GM23338 (cell line): ENCODE measurements at regions not wholly inside any gene's neighbourhood (a gene's known extent, or its start where the extent isn't known, plus 50 kb on each side); places are given as distances from the start of the nearest gene placed in this dataset.

Experiments used
- ATAC-seq: fragments of 200-7000 bp; cut with Tn5 transposase; 3 replicates; pipeline ENCODE4 v1.9.1; 2020
- DNase-seq: peaks from one replicate; pipeline ENCODE4 v3.0.0-alpha.2; 2015; ENCODE audit warnings: low spot score
- H2AFZ ChIP-seq: fragments of 200-600 bp; sonication (generic); 2 replicates; pipeline ENCODE4 v1.8.0; 2016; ENCODE audit warnings: antibody characterized with exemption, mild to moderate bottlenecking, moderate library complexity
- H3F3A ChIP-seq: fragments of 200-600 bp; sonication (generic); replicated peaks from 2 replicates; pipeline ENCODE4 v1.8.0; 2017; ENCODE audit warnings: antibody characterized with exemption, mixed run types, low read depth
- H3K27ac ChIP-seq: fragments of 200-600 bp; sonication (generic); 2 replicates; pipeline ENCODE4 v1.6.1; 2016; ENCODE audit warnings: low read depth
- H3K27me3 ChIP-seq: fragments of 200-600 bp; sonication (generic); 2 replicates; pipeline ENCODE4 v1.8.0; 2016; ENCODE audit warnings: mild to moderate bottlenecking, mixed run types, moderate library complexity; ENCODE audit not compliant: insufficient read depth
- H3K36me3 ChIP-seq: fragments of 200-600 bp; sonication (generic); 2 replicates; pipeline ENCODE4 v1.8.0; 2016; ENCODE audit warnings: mild to moderate bottlenecking; ENCODE audit not compliant: insufficient read depth
- H3K4me1 ChIP-seq: fragments of 200-600 bp; sonication (generic); 2 replicates; pipeline ENCODE4 v1.8.0; 2016; ENCODE audit warnings: mild to moderate bottlenecking, moderate library complexity; ENCODE audit not compliant: insufficient read depth
- H3K4me2 ChIP-seq: fragments of 200-600 bp; sonication (generic); 2 replicates; pipeline ENCODE4 v1.7.1; 2017; ENCODE audit warnings: mixed run types
- H3K4me3 ChIP-seq: fragments of 200-600 bp; sonication (generic); 2 replicates; pipeline ENCODE4 v1.6.1; 2016; ENCODE audit warnings: mixed run types
- H3K79me2 ChIP-seq: fragments of 200-600 bp; sonication (generic); replicated peaks from 2 replicates; pipeline ENCODE4 v1.8.0; 2017; ENCODE audit warnings: mild to moderate bottlenecking; ENCODE audit not compliant: insufficient read depth
- H3K9me2 ChIP-seq: fragments of 200-600 bp; sonication (generic); 2 replicates; pipeline ENCODE4 v1.8.0; 2017; ENCODE audit not compliant: insufficient read depth
- H4K20me1 ChIP-seq: fragments of 200-600 bp; sonication (generic); replicated peaks from 2 replicates; pipeline ENCODE4 v1.8.0; 2017; ENCODE audit warnings: mild to moderate bottlenecking; ENCODE audit not compliant: insufficient read depth
- H3K27ac Mint-ChIP-seq: 2 replicates; pipeline ENCODE4 v1.8.0; 2020; ENCODE audit warnings: inconsistent platforms, mild to moderate bottlenecking, moderate library complexity, mixed read lengths
- H3K27me3 Mint-ChIP-seq: 3 replicates; pipeline ENCODE4 v1.8.0; 2022; ENCODE audit warnings: low read depth, mild to moderate bottlenecking, moderate library complexity, mixed read lengths, inconsistent platforms; ENCODE audit not compliant: insufficient read depth, poor library complexity
- H3K36me3 Mint-ChIP-seq: 3 replicates; pipeline ENCODE4 v1.8.0; 2021; ENCODE audit warnings: low read depth, mild to moderate bottlenecking, inconsistent platforms, moderate library complexity, mixed read lengths
- H3K4me1 Mint-ChIP-seq: 3 replicates; pipeline ENCODE4 v1.8.0; 2020; ENCODE audit warnings: mild to moderate bottlenecking, inconsistent platforms, mixed read lengths
- H3K4me3 Mint-ChIP-seq: 3 replicates; pipeline ENCODE4 v1.8.0; 2021; ENCODE audit warnings: moderate library complexity, mild to moderate bottlenecking, inconsistent platforms, mixed read lengths
- H3K9me3 Mint-ChIP-seq: 3 replicates; pipeline ENCODE4 v1.8.0; 2020; ENCODE audit warnings: moderate library complexity, mild to moderate bottlenecking, inconsistent platforms, mixed read lengths
- CREB1 ChIP-seq: fragments of 250-450 bp; sonication (Bioruptor Pico); IDR thresholded peaks from 2 replicates; pipeline ENCODE4 v1.5.0; 2020; ENCODE audit warnings: low read depth, mild to moderate bottlenecking, moderate library complexity
- EZH2 ChIP-seq: fragments of 200-600 bp; sonication (generic); IDR thresholded peaks from one replicate; pipeline ENCODE4 v1.8.0; 2017; ENCODE audit warnings: antibody characterized with exemption, mild to moderate bottlenecking, low read depth; ENCODE audit not compliant: unreplicated experiment
- EZH2phosphoT487 ChIP-seq: fragments of 200-600 bp; sonication (generic); IDR thresholded peaks from one replicate; pipeline ENCODE4 v1.8.1; 2018; ENCODE audit warnings: antibody characterized with exemption; ENCODE audit not compliant: unreplicated experiment
- JUNB ChIP-seq: IDR thresholded peaks from one replicate; pipeline ENCODE4 v1.6.1; 2016; ENCODE audit warnings: antibody characterized with exemption; ENCODE audit not compliant: unreplicated experiment
- NANOG ChIP-seq: IDR thresholded peaks from 2 replicates; pipeline ENCODE4 v1.6.1; 2016; ENCODE audit warnings: antibody characterized with exemption, borderline replicate concordance
- POLR2AphosphoS5 ChIP-seq: IDR thresholded peaks from 2 replicates; pipeline ENCODE4 v1.6.1; 2016; ENCODE audit warnings: antibody characterized with exemption, low read depth
- STAT1 ChIP-seq: IDR thresholded peaks from one replicate; pipeline ENCODE4 v1.6.1; 2016; ENCODE audit warnings: antibody characterized with exemption; ENCODE audit not compliant: unreplicated experiment
- ZNF114 ChIP-seq: fragments of 250-450 bp; sonication (Bioruptor Pico); IDR thresholded peaks from 2 replicates; pipeline ENCODE4 v1.5.0; 2020; ENCODE audit warnings: mild to moderate bottlenecking, moderate library complexity
- TF ChIP-seq, protein P1 (sequence below): IDR thresholded peaks from 2 replicates; pipeline ENCODE4 v1.6.1; 2016; ENCODE audit warnings: antibody characterized with exemption
- TF ChIP-seq, protein P2 (sequence below): IDR thresholded peaks from one replicate; pipeline ENCODE4 v1.6.1; 2018; ENCODE audit warnings: antibody characterized with exemption; ENCODE audit not compliant: unreplicated experiment
- TF ChIP-seq, protein P3 (sequence below): fragments of 250-450 bp; sonication (Bioruptor Pico); IDR thresholded peaks from 2 replicates; pipeline ENCODE4 v1.5.0; 2020; ENCODE audit warnings: mild to moderate bottlenecking, moderate library complexity

DNA sequence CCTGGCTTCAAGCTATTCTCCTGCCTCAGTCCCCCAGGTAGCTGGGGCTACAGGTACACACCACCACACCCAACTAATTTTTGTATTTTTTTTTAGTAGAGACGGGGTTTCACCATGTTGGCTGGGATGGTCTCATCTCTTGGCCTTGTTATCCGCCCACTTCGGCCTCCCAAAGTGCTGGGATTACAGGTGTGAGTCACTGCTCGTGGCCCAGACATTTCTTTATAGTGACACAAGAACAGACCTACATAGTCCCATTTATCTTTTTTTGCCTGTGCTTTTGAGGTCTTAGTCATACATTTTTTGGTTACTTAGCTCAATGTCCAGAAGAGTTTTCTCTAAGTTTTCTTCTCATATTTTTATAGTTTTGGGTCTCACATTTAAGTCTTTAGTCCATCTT lies 247.4 kb downstream of the SYT10 start (continued):
- TF ChIP-seq, protein P1, sequence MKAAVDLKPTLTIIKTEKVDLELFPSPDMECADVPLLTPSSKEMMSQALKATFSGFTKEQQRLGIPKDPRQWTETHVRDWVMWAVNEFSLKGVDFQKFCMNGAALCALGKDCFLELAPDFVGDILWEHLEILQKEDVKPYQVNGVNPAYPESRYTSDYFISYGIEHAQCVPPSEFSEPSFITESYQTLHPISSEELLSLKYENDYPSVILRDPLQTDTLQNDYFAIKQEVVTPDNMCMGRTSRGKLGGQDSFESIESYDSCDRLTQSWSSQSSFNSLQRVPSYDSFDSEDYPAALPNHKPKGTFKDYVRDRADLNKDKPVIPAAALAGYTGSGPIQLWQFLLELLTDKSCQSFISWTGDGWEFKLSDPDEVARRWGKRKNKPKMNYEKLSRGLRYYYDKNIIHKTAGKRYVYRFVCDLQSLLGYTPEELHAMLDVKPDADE, result no peak
- TF ChIP-seq ZNF114 (CRISPR knock-in tag) (no peak), JUNB (no peak), EZH2 (no peak), POLR2AphosphoS5 (no peak), STAT1 (no peak), EZH2phosphoT487 (no peak)
- TF ChIP-seq, protein P2, sequence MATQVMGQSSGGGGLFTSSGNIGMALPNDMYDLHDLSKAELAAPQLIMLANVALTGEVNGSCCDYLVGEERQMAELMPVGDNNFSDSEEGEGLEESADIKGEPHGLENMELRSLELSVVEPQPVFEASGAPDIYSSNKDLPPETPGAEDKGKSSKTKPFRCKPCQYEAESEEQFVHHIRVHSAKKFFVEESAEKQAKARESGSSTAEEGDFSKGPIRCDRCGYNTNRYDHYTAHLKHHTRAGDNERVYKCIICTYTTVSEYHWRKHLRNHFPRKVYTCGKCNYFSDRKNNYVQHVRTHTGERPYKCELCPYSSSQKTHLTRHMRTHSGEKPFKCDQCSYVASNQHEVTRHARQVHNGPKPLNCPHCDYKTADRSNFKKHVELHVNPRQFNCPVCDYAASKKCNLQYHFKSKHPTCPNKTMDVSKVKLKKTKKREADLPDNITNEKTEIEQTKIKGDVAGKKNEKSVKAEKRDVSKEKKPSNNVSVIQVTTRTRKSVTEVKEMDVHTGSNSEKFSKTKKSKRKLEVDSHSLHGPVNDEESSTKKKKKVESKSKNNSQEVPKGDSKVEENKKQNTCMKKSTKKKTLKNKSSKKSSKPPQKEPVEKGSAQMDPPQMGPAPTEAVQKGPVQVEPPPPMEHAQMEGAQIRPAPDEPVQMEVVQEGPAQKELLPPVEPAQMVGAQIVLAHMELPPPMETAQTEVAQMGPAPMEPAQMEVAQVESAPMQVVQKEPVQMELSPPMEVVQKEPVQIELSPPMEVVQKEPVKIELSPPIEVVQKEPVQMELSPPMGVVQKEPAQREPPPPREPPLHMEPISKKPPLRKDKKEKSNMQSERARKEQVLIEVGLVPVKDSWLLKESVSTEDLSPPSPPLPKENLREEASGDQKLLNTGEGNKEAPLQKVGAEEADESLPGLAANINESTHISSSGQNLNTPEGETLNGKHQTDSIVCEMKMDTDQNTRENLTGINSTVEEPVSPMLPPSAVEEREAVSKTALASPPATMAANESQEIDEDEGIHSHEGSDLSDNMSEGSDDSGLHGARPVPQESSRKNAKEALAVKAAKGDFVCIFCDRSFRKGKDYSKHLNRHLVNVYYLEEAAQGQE, result no peak

DNA sequence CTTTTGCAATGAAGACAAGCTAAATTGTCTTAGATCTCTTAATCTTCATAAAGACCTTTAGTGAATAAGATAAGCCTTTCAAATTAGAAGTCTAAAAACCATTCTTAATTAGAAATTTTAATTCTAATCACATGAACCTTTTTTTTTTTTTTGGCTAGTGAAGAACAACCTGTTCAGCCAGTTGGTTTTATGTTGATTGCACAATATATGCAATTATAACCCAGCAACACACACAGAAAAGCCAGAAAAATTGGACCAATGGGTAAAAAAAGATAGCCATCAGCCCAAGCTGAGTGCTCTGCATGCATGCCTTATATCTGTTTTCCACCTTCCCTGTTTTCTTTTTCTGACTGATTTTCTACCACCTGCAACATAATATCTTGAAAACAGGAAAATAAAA lies 252.2 kb downstream of the SYT10 start:
- no peaks in the 10 kb centered on the region for H3K4me1 Mint-ChIP-seq
- DNase-seq (no peak), ATAC-seq (no peak)
- Histone ChIP-seq H3K4me3 (no peak overlapping the region), H3K9me2 (0 out of 2 replicates have a peak, but pooled peaks cover 3% of the 10 kb centered on the region), H4K20me1 (no peaks in the 10 kb centered on the region), H3K27me3 (no peaks in the 10 kb centered on the region), H3K79me2 (no peaks in the 10 kb centered on the region), H2AFZ (no peak overlapping the region), H3K4me2 (no peak overlapping the region), H3F3A (no peaks in the 10 kb centered on the region), H3K27ac (no peak overlapping the region), H3K36me3 (peaks cover 4% of the 10 kb centered on the region; the same call in 1 of the 2 replicates), H3K4me1 (no peaks in the 10 kb centered on the region)
- H3K27me3 Mint-ChIP-seq, result peaks cover 4% of the 10 kb centered on the region
- no peaks in the 10 kb centered on the region for H3K36me3 Mint-ChIP-seq
- H3K9me3 Mint-ChIP-seq, result peaks cover 25% of the 10 kb centered on the region
- H3K4me3 Mint-ChIP-seq, result no peak overlapping the region
- no peak for TF ChIP-seq CREB1 (CRISPR knock-in tag)
- H3K27ac Mint-ChIP-seq, result no peak overlapping the region

DNA sequence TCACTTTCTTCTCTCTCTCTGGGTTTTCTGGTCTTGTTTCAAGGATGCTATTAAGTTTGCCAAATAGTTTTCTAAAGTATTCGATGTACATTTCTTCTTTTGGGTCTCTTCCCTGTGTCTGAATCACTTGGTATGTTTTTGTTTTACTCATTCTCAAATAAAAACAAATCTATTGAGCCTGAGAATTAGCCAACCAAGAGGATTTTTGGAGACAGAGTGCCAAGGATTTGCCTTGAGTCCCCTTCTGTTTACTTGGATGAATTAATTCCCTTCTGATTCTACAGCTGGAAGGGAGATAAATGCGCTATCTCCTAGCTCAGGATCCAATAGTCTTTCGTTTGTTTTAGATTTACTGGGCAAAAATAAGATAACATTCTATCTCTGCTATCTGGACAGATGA lies 255.5 kb downstream of the SYT10 start:
- H3K4me1 ChIP-seq, result no peaks in the 10 kb centered on the region
- ATAC-seq (no peak), DNase-seq (no peak)
- Mint-ChIP-seq H3K4me1 (no peaks in the 10 kb centered on the region), H3K9me3 (peaks cover 28% of the 10 kb centered on the region), H3K4me3 (no peak overlapping the region), H3K36me3 (no peaks in the 10 kb centered on the region), H3K27ac (no peak overlapping the region), H3K27me3 (peaks cover 4% of the 10 kb centered on the region)
- no peak overlapping the region for H3K4me3 ChIP-seq
- 0 out of 2 replicates have a peak, but pooled peaks cover 5% of the 10 kb centered on the region for H3K9me2 ChIP-seq
- no peak overlapping the region for H2AFZ ChIP-seq
- no peaks in the 10 kb centered on the region for H3F3A ChIP-seq
- no peak overlapping the region for H3K27ac ChIP-seq
- no peaks in the 10 kb centered on the region for H3K79me2 ChIP-seq
- H3K27me3 ChIP-seq, result no peaks in the 10 kb centered on the region
- no peaks in the 10 kb centered on the region; the same call in 1 of the 2 replicates for H3K36me3 ChIP-seq
- no peaks in the 10 kb centered on the region for H4K20me1 ChIP-seq
- no peak overlapping the region for H3K4me2 ChIP-seq
- no peak for TF ChIP-seq JUNB
- TF ChIP-seq, protein P3, sequence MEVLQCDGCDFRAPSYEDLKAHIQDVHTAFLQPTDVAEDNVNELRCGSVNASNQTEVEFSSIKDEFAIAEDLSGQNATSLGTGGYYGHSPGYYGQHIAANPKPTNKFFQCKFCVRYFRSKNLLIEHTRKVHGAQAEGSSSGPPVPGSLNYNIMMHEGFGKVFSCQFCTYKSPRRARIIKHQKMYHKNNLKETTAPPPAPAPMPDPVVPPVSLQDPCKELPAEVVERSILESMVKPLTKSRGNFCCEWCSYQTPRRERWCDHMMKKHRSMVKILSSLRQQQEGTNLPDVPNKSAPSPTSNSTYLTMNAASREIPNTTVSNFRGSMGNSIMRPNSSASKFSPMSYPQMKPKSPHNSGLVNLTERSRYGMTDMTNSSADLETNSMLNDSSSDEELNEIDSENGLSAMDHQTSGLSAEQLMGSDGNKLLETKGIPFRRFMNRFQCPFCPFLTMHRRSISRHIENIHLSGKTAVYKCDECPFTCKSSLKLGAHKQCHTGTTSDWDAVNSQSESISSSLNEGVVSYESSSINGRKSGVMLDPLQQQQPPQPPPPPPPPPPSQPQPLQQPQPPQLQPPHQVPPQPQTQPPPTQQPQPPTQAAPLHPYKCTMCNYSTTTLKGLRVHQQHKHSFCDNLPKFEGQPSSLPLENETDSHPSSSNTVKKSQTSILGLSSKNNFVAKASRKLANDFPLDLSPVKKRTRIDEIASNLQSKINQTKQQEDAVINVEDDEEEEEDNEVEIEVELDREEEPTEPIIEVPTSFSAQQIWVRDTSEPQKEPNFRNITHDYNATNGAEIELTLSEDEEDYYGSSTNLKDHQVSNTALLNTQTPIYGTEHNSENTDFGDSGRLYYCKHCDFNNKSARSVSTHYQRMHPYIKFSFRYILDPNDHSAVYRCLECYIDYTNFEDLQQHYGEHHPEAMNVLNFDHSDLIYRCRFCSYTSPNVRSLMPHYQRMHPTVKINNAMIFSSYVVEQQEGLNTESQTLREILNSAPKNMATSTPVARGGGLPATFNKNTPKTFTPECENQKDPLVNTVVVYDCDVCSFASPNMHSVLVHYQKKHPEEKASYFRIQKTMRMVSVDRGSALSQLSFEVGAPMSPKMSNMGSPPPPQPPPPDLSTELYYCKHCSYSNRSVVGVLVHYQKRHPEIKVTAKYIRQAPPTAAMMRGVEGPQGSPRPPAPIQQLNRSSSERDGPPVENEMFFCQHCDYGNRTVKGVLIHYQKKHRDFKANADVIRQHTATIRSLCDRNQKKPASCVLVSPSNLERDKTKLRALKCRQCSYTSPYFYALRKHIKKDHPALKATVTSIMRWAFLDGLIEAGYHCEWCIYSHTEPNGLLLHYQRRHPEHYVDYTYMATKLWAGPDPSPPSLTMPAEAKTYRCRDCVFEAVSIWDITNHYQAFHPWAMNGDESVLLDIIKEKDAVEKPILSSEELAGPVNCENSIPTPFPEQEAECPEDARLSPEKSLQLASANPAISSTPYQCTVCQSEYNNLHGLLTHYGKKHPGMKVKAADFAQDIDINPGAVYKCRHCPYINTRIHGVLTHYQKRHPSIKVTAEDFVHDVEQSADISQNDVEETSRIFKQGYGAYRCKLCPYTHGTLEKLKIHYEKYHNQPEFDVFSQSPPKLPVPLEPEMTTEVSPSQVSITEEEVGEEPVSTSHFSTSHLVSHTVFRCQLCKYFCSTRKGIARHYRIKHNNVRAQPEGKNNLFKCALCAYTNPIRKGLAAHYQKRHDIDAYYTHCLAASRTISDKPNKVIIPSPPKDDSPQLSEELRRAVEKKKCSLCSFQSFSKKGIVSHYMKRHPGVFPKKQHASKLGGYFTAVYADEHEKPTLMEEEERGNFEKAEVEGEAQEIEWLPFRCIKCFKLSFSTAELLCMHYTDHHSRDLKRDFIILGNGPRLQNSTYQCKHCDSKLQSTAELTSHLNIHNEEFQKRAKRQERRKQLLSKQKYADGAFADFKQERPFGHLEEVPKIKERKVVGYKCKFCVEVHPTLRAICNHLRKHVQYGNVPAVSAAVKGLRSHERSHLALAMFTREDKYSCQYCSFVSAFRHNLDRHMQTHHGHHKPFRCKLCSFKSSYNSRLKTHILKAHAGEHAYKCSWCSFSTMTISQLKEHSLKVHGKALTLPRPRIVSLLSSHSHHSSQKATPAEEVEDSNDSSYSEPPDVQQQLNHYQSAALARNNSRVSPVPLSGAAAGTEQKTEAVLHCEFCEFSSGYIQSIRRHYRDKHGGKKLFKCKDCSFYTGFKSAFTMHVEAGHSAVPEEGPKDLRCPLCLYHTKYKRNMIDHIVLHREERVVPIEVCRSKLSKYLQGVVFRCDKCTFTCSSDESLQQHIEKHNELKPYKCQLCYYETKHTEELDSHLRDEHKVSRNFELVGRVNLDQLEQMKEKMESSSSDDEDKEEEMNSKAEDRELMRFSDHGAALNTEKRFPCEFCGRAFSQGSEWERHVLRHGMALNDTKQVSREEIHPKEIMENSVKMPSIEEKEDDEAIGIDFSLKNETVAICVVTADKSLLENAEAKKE (CRISPR knock-in tag), result no peak
- TF ChIP-seq CREB1 (CRISPR knock-in tag), result no peak
- no peak for TF ChIP-seq EZH2phosphoT487
- no peak for TF ChIP-seq NANOG
